ENCODE measurements at regions not wholly inside any gene's neighbourhood (a gene's known extent, or its start where the extent isn't known, plus 50 kb on each side); places are given as distances from the start of the nearest gene placed in this dataset.

DNA sequence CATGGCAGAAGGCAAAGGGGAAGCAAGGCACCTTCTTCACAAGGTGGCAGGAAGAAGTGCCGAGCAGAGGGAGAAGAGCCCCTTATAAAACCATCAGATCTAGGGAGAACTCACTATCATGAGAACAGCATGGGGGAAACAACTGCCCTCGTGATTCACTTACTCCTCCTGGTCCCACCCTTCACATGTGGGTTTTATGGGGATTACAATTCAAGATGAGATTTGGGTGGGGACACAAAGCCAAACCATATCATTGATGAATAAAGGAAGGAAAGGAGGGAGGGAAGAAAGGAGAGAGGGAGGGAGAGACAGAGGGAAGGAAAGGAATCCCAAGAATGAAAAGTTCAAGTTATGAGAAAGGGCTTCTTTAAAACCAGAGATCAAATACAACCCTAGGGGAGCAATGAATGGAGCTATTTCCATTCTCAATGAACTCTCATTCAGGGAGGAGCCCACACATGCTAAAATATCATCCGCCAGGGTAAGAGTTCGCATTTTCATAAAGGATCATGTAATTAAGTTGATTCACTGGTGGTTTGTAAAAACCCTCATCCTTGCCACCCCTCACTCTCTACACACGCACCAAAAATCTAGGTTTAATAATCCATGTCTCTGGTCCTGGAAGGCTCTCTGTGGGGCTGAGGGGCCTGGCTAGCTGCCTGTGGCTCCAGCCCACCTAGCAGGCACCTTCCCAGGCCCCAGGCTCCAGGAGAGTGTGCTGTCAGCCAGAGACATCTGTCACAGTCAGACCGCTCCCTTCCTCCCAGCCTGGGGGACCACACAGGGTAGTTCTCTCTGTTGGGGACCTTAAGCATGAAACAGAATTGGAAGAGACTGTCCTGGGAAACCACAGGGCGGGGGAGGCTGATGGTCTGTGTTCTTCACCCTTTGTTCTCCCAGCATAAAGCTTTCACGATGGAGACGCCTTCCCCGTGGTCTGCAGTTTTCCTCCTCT, 94.0 kb downstream of the CCDC185 start:
- Histone ChIP-seq H4K5ac (ENCODE audit: low read depth, low read length) (no peak overlapping the region), H4K91ac (ENCODE audit: insufficient read depth, low read depth, low read length) (no peak overlapping the region), H2AK5ac (ENCODE audit: low read depth, low read length) (no peak overlapping the region), H2BK5ac (ENCODE audit: low read depth, low read length, poor library complexity, severe bottlenecking) (no peak overlapping the region), H3K27me3 (ENCODE audit: control insufficient read depth, insufficient read depth, low read length) (peaks cover 37% of the 10 kb centered on the region), H4K8ac (ENCODE audit: low read depth in 2 of 2, low read length in 2 of 2) (no peak overlapping the region), H2AFZ (replicated peaks; ENCODE audit: low read length, poor library complexity) (no peak overlapping the region), H3K9ac (ENCODE audit: low read depth, low read length) (no peak overlapping the region), H2AK9ac (replicated peaks; ENCODE audit: low read depth, low read length, poor library complexity) (no peak overlapping the region), H3K56ac (ENCODE audit: extremely low read depth, insufficient read depth, low read length) (no peak overlapping the region), H3K36me3 (ENCODE audit: control insufficient read depth, insufficient read depth, low read length) (no peaks in the 10 kb centered on the region), H3K4me1 (ENCODE audit: control insufficient read depth, insufficient read depth, low read length) (no peaks in the 10 kb centered on the region), H3K9me3 (ENCODE audit: control insufficient read depth, insufficient read depth, low read length) (no peaks in the 10 kb centered on the region), H3K4ac (ENCODE audit: low read depth, low read length) (no peak overlapping the region), H2BK15ac (ENCODE audit: low read depth, low read length) (no peak overlapping the region), H3K4me2 (ENCODE audit: low read depth, low read length) (no peak overlapping the region), H2BK20ac (ENCODE audit: low read depth, low read length) (no peak overlapping the region), H2BK120ac (ENCODE audit: low read depth, low read length) (no peak overlapping the region), H3K18ac (ENCODE audit: low read depth, low read length) (no peak overlapping the region), H3K14ac (replicated peaks; ENCODE audit: low read depth, low read length) (no peak overlapping the region), H3K4me3 (ENCODE audit: insufficient read depth, low read depth, low read length) (no peak overlapping the region), H3K27ac (ENCODE audit: insufficient read depth, low read length) (no peak overlapping the region), H3K79me1 (ENCODE audit: low read depth in 1 of 2, low read length in 2 of 2) (no peaks in the 10 kb centered on the region), H3K23ac (ENCODE audit: low read depth, low read length) (no peak overlapping the region), H4K20me1 (ENCODE audit: insufficient read depth, low read length) (no peaks in the 10 kb centered on the region), H3K9me1 (ENCODE audit: insufficient read depth, low read length) (no peaks in the 10 kb centered on the region)
- no TSS peak for BruUV-seq (replicated peaks)
- no peak for TF ChIP-seq MAFK (IDR thresholded peaks at IDR 0.05; ENCODE audit: low read depth, low read length)
- no peak for TF ChIP-seq CHD1 (IDR thresholded peaks at IDR 0.05; ENCODE audit: low read depth, low read length)
- TF ChIP-seq POLR2A (IDR thresholded peaks at IDR 0.05; ENCODE audit: low read depth, low read length), result no peak
- TF ChIP-seq BHLHE40 (IDR thresholded peaks at IDR 0.05; ENCODE audit: low read depth, low read length), result no peak
- no peak for TF ChIP-seq RCOR1 (IDR thresholded peaks at IDR 0.05; ENCODE audit: insufficient replicate concordance, low read length)
- dilution Hi-C loops (cut with HindIII; ENCODE audit: low sequenced_read_pairs, unreplicated experiment), result no loop called here
- intact Hi-C loops (cut with micrococcal nuclease), result no loop called here
- DNase-seq (no peak), ATAC-seq (ENCODE audit: low read depth) (no peak)
- WGBS, 2 experiments (ENCODE audit: extremely low coverage in 2 of 2, insufficient read length in 1 of 2), result 80% methylated on average over 1 of the region's 10 CpGs; no CpG with 5 or more reads in 1 of the 2 experiments
- CTCF ChIA-PET, result no interaction called here
- in situ Hi-C loops (cut with MboI; ENCODE audit: low sequenced_read_pairs), result no loop called here
- POLR2A ChIA-PET (ENCODE audit: unreplicated experiment), result no interaction called here

Measured in IMR-90 (cell line).